ENCODE measurements at regions not wholly inside any gene's neighbourhood (a gene's known extent, or its start where the extent isn't known, plus 50 kb on each side); places are given as distances from the start of the nearest gene placed in this dataset.

- Histone ChIP-seq H3K79me2 (ENCODE audit: insufficient read depth, low read length) (no peaks in the 10 kb centered on the region), H3K4me3 (ENCODE audit: insufficient read depth, low read length) (no peak overlapping the region), H3K27me3 (ENCODE audit: insufficient read depth, low read length) (no peaks in the 10 kb centered on the region), H3K4me2 (ENCODE audit: insufficient read depth, low read length) (no peak overlapping the region), H3K9me3 (ENCODE audit: low read depth, low read length) (no peaks in the 10 kb centered on the region), H3K27ac (ENCODE audit: low read depth, low read length) (no peak overlapping the region), H4K20me1 (ENCODE audit: insufficient read depth, low read length) (no peaks in the 10 kb centered on the region), H3K4me1 (ENCODE audit: insufficient read depth, low read length) (no peaks in the 10 kb centered on the region), H3K36me3 (ENCODE audit: insufficient read depth, low read length) (no peaks in the 10 kb centered on the region), H2AFZ (ENCODE audit: low read length) (no peak overlapping the region)
- TF ChIP-seq CTCF (IDR thresholded peaks at IDR 0.05; ENCODE audit: extremely low read depth, low read depth, low read length): no peak
- DNase-seq (ENCODE audit: insufficient read length, low spot score, missing footprints): no peak
Measured at GRCh38 chr9:11092974-11093373, 480.2 kb upstream of the PTPRD start.

- H3K4me1 ChIP-seq (ENCODE audit: insufficient read depth, low read length): no peaks in the 10 kb centered on the region
- no peak overlapping the region for H3K4me2 ChIP-seq (ENCODE audit: insufficient read depth, low read length)
- H3K9me3 ChIP-seq (ENCODE audit: low read depth, low read length): peaks cover 2% of the 10 kb centered on the region
- H3K27me3 ChIP-seq (ENCODE audit: insufficient read depth, low read length): no peaks in the 10 kb centered on the region
- no peak overlapping the region for H3K4me3 ChIP-seq (ENCODE audit: insufficient read depth, low read length)
- DNase-seq (ENCODE audit: insufficient read length, low spot score, missing footprints): no peak
- H2AFZ ChIP-seq (ENCODE audit: low read length): no peak overlapping the region
- TF ChIP-seq CTCF (IDR thresholded peaks at IDR 0.05; ENCODE audit: extremely low read depth, low read depth, low read length): no peak
- no peaks in the 10 kb centered on the region for H3K36me3 ChIP-seq (ENCODE audit: insufficient read depth, low read length)
- no peaks in the 10 kb centered on the region for H3K79me2 ChIP-seq (ENCODE audit: insufficient read depth, low read length)
- H4K20me1 ChIP-seq (ENCODE audit: insufficient read depth, low read length): no peaks in the 10 kb centered on the region
- H3K27ac ChIP-seq (ENCODE audit: low read depth, low read length): no peak overlapping the region
Measured at GRCh38 chr9:11097020-11097419, 484.2 kb upstream of the PTPRD start.

GRCh38 chr9:11103525-11103924 lies 490.7 kb upstream of the PTPRD start:
- no peak for DNase-seq (ENCODE audit: insufficient read length, low spot score, missing footprints)

GRCh38 chr9:11107196-11107595 lies 494.4 kb upstream of the PTPRD start:
- no peaks in the 10 kb centered on the region for H4K20me1 ChIP-seq (ENCODE audit: insufficient read depth, low read length)
- no peak overlapping the region for H3K4me2 ChIP-seq (ENCODE audit: insufficient read depth, low read length)
- no peaks in the 10 kb centered on the region for H3K27me3 ChIP-seq (ENCODE audit: insufficient read depth, low read length)
- no peaks in the 10 kb centered on the region for H3K36me3 ChIP-seq (ENCODE audit: insufficient read depth, low read length)
- H3K79me2 ChIP-seq (ENCODE audit: insufficient read depth, low read length): no peaks in the 10 kb centered on the region
- no peak for TF ChIP-seq CTCF (IDR thresholded peaks at IDR 0.05; ENCODE audit: extremely low read depth, low read depth, low read length)
- no peak overlapping the region for H3K27ac ChIP-seq (ENCODE audit: low read depth, low read length)
- H3K9me3 ChIP-seq (ENCODE audit: low read depth, low read length): no peaks in the 10 kb centered on the region
- H2AFZ ChIP-seq (ENCODE audit: low read length): no peak overlapping the region
- DNase-seq (ENCODE audit: insufficient read length, low spot score, missing footprints): no peak
- H3K4me1 ChIP-seq (ENCODE audit: insufficient read depth, low read length): no peaks in the 10 kb centered on the region
- H3K4me3 ChIP-seq (ENCODE audit: insufficient read depth, low read length): no peak overlapping the region

More at GRCh38 chr9:11103525-11103924, 490.7 kb upstream of the PTPRD start:
- Histone ChIP-seq H2AFZ (ENCODE audit: low read length) (no peak overlapping the region), H3K9me3 (ENCODE audit: low read depth, low read length) (peaks cover 2% of the 10 kb centered on the region), H3K36me3 (ENCODE audit: insufficient read depth, low read length) (no peaks in the 10 kb centered on the region), H3K27ac (ENCODE audit: low read depth, low read length) (no peak overlapping the region), H3K79me2 (ENCODE audit: insufficient read depth, low read length) (no peaks in the 10 kb centered on the region), H3K4me2 (ENCODE audit: insufficient read depth, low read length) (no peak overlapping the region), H4K20me1 (ENCODE audit: insufficient read depth, low read length) (no peaks in the 10 kb centered on the region), H3K27me3 (ENCODE audit: insufficient read depth, low read length) (no peaks in the 10 kb centered on the region), H3K4me3 (ENCODE audit: insufficient read depth, low read length) (no peak overlapping the region), H3K4me1 (ENCODE audit: insufficient read depth, low read length) (no peaks in the 10 kb centered on the region)
- no peak for TF ChIP-seq CTCF (IDR thresholded peaks at IDR 0.05; ENCODE audit: extremely low read depth, low read depth, low read length)

Measured in osteoblast (primary cell).